ENCODE measurements at regions not wholly inside any gene's neighbourhood (a gene's known extent, or its start where the extent isn't known, plus 50 kb on each side); places are given as distances from the start of the nearest gene placed in this dataset.

- H3K36me3 ChIP-seq (ENCODE audit: control insufficient read depth in 2 of 2, extremely low read depth in 1 of 2, insufficient read depth in 2 of 2, low read length in 2 of 2), result no peaks in the 10 kb centered on the region
- H4K20me1 ChIP-seq (ENCODE audit: control insufficient read depth, extremely low read depth, insufficient read depth, low read length), result no peaks in the 10 kb centered on the region
- H2AFZ ChIP-seq (ENCODE audit: control insufficient read depth, low read length), result no peak overlapping the region
- H3K4me1 ChIP-seq (ENCODE audit: control insufficient read depth, extremely low read depth, insufficient read depth, low read length), result no peaks in the 10 kb centered on the region
- H3K9me3 ChIP-seq (ENCODE audit: control insufficient read depth, low read depth, low read length), result no peaks in the 10 kb centered on the region
- dilution Hi-C loops (cut with MboI; ENCODE audit: extremely low pct_ligation_motif_present, low sequenced_read_pairs), result no loop called here
- no peak overlapping the region for H3K27ac ChIP-seq (ENCODE audit: control insufficient read depth, insufficient read depth, low read length)
- H3K4me2 ChIP-seq (ENCODE audit: control insufficient read depth, extremely low read depth, insufficient read depth, low read depth, low read length), result no peak overlapping the region
- no peaks in the 10 kb centered on the region for H3K9me1 ChIP-seq (ENCODE audit: control insufficient read depth, extremely low read depth, insufficient read depth, low read length)
- H3K27me3 ChIP-seq (ENCODE audit: control insufficient read depth, extremely low read depth, insufficient read depth, low read length), result no peaks in the 10 kb centered on the region
- H3K9ac ChIP-seq (ENCODE audit: control insufficient read depth, extremely low read depth, insufficient read depth, low read length), result no peak overlapping the region
- H3K79me2 ChIP-seq (ENCODE audit: control insufficient read depth, insufficient read depth, low read length), result no peaks in the 10 kb centered on the region
- H3K4me3 ChIP-seq (ENCODE audit: control insufficient read depth in 2 of 3, extremely low read depth in 1 of 3, insufficient read depth in 2 of 3, low read depth in 1 of 3, low read length in 3 of 3), result no peak overlapping the region
- TF ChIP-seq CTCF (optimal IDR thresholded peaks at IDR 0.05 in 1 of 3, IDR thresholded peaks at IDR 0.05 in 1 of 3, conservative IDR thresholded peaks at IDR 0.05 in 1 of 3; ENCODE audit: extremely low read depth in 1 of 3, insufficient read depth in 2 of 3, low read length in 3 of 3), result no peak
- no peak for TF ChIP-seq EZH2 (IDR thresholded peaks at IDR 0.05; ENCODE audit: low read length)
- DNase-seq (ENCODE audit: low read depth, low spot score) (no peak), FAIRE-seq (no peak)
Measured at GRCh38 chr3:154050216-154050615, 71.0 kb upstream of the ARHGEF26 start.

- H2AFZ ChIP-seq (ENCODE audit: control insufficient read depth, low read length), result no peak overlapping the region
- dilution Hi-C loops (cut with MboI; ENCODE audit: extremely low pct_ligation_motif_present, low sequenced_read_pairs), result no loop called here
- no peaks in the 10 kb centered on the region for H4K20me1 ChIP-seq (ENCODE audit: control insufficient read depth, extremely low read depth, insufficient read depth, low read length)
- H3K4me3 ChIP-seq (ENCODE audit: control insufficient read depth in 2 of 3, extremely low read depth in 1 of 3, insufficient read depth in 2 of 3, low read depth in 1 of 3, low read length in 3 of 3), result no peak overlapping the region
- DNase-seq (ENCODE audit: low read depth, low spot score), result no peak
- no peaks in the 10 kb centered on the region for H3K79me2 ChIP-seq (ENCODE audit: control insufficient read depth, insufficient read depth, low read length)
- H3K36me3 ChIP-seq (ENCODE audit: control insufficient read depth in 2 of 2, extremely low read depth in 1 of 2, insufficient read depth in 2 of 2, low read length in 2 of 2), result no peaks in the 10 kb centered on the region
- H3K27me3 ChIP-seq (ENCODE audit: control insufficient read depth, extremely low read depth, insufficient read depth, low read length), result no peaks in the 10 kb centered on the region
- H3K4me2 ChIP-seq (ENCODE audit: control insufficient read depth, extremely low read depth, insufficient read depth, low read depth, low read length), result no peak overlapping the region
- H3K9me1 ChIP-seq (ENCODE audit: control insufficient read depth, extremely low read depth, insufficient read depth, low read length), result no peaks in the 10 kb centered on the region
- H3K9ac ChIP-seq (ENCODE audit: control insufficient read depth, extremely low read depth, insufficient read depth, low read length), result no peak overlapping the region
- FAIRE-seq, result no peak
- TF ChIP-seq EZH2 (IDR thresholded peaks at IDR 0.05; ENCODE audit: low read length) (no peak), CTCF (optimal IDR thresholded peaks at IDR 0.05 in 1 of 3, IDR thresholded peaks at IDR 0.05 in 1 of 3, conservative IDR thresholded peaks at IDR 0.05 in 1 of 3; ENCODE audit: extremely low read depth in 1 of 3, insufficient read depth in 2 of 3, low read length in 3 of 3) (no peak)
- H3K9me3 ChIP-seq (ENCODE audit: control insufficient read depth, low read depth, low read length), result no peaks in the 10 kb centered on the region
- no peak overlapping the region for H3K27ac ChIP-seq (ENCODE audit: control insufficient read depth, insufficient read depth, low read length)
- H3K4me1 ChIP-seq (ENCODE audit: control insufficient read depth, extremely low read depth, insufficient read depth, low read length), result no peaks in the 10 kb centered on the region
Measured at GRCh38 chr3:154050766-154051165, 70.4 kb upstream of the ARHGEF26 start.
